ENCODE measurements at regions not wholly inside any gene's neighbourhood (a gene's known extent, or its start where the extent isn't known, plus 50 kb on each side); places are given as distances from the start of the nearest gene placed in this dataset.

DNA sequence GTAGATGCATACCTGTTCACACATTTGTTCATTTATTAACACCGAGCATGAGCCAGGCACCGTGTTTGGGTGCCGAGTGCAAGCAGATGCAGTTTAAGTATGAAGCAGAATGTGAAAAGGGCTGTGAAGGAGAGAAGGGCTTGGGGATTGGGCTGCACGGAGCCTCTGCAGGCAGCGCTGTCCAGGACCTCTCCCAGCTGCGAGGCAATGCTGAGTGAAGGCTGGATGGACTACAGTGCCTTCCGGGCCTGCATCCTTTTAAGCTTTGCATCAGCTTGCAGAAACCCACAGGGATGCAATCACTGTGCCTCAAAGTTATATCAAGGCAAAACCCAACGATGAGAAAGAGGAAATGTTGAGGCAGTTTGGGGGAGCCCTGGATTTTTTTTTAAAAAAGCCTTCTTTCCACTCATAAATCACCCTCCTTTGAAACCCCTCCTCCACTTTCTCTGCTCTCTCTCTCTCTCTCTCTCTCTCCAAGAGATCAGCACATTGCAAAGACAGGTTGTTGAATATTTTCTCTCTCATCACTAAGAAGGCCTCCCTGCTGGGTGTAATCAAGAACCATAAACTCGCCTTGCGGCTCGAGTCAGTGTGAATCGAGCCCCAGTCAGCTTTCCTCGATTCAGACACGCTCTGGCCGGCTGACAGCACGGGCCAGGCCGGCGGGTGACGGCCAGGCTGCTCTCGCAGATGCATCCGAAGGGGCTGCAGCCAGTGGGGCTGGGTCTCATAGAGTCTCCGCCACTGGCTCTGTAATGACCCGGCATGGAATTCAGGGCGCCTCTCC lies 89.2 kb upstream of the POU3F1 start:
- intact Hi-C loops (cut with DNase I; ENCODE audit: low total_unique reads), result no loop called here
- Histone ChIP-seq H3K27ac (no peak overlapping the region), H3K4me3 (no peak overlapping the region), H3K36me3 (no peaks in the 10 kb centered on the region), H3K4me1 (peaks cover 0 to 15% (median 0%) of the 10 kb centered on the region in 6 donors), H3K9me3 (no peaks in the 10 kb centered on the region), H3K27me3 (replicated peaks in 1 of 7) (peaks cover 0 to 96% (median 37%) of the 10 kb centered on the region in 7 donors)
- 31 to 52% (median 45%) methylated on average over 16 to 24 of the region's 24 CpGs for WGBS, 5 donors
- no peak for DNase-seq
- TF ChIP-seq, protein P1, sequence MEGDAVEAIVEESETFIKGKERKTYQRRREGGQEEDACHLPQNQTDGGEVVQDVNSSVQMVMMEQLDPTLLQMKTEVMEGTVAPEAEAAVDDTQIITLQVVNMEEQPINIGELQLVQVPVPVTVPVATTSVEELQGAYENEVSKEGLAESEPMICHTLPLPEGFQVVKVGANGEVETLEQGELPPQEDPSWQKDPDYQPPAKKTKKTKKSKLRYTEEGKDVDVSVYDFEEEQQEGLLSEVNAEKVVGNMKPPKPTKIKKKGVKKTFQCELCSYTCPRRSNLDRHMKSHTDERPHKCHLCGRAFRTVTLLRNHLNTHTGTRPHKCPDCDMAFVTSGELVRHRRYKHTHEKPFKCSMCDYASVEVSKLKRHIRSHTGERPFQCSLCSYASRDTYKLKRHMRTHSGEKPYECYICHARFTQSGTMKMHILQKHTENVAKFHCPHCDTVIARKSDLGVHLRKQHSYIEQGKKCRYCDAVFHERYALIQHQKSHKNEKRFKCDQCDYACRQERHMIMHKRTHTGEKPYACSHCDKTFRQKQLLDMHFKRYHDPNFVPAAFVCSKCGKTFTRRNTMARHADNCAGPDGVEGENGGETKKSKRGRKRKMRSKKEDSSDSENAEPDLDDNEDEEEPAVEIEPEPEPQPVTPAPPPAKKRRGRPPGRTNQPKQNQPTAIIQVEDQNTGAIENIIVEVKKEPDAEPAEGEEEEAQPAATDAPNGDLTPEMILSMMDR (IDR thresholded peaks at IDR 0.05 in 8 of 11, conservative IDR thresholded peaks at IDR 0.05 in 3 of 11), result no peak
- TF ChIP-seq POLR2AphosphoS5 (IDR thresholded peaks at IDR 0.05), result no peak

DNA sequence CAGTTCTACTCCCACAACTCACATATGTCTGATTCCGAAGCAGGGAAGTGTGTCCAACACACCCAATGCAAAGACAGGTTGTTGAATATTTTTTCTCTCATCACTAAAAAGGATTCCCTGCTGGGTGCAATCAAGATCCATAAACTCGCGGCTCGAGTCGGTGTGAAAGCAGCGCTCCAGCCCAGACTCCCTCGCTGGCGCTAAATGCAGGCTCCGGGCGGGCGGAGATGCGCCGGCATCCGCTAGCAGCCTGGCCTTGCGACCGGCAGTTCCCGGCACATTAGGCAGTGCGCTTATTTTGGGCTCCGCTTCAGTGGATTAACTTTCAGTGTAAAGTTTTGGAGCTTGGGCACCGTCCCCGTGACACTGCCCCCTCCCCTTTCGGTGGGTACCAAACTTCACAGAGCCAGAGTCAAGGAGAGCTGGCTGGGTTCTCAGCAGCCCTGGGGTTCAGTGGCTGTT lies 87.7 kb upstream of the POU3F1 start:
- DNase-seq, result no peak
- Histone ChIP-seq H3K36me3 (no peaks in the 10 kb centered on the region), H3K27me3 (replicated peaks in 1 of 7) (peaks cover 0 to 86% (median 32%) of the 10 kb centered on the region in 7 donors), H3K4me1 (peaks cover 0 to 15% (median 0%) of the 10 kb centered on the region in 6 donors), H3K4me3 (no peak overlapping the region), H3K9me3 (no peaks in the 10 kb centered on the region), H3K27ac (no peak overlapping the region)
- 10 to 22% (median 15%) methylated on average over 15 to 22 of the region's 22 CpGs for WGBS, 5 donors
- TF ChIP-seq POLR2A (IDR thresholded peaks at IDR 0.05) (no peak), POLR2AphosphoS5 (IDR thresholded peaks at IDR 0.05) (no peak)
- TF ChIP-seq, protein P1 (IDR thresholded peaks at IDR 0.05 in 8 of 11, conservative IDR thresholded peaks at IDR 0.05 in 3 of 11), result no peak
- intact Hi-C loops (cut with DNase I; ENCODE audit: low total_unique reads), result no loop called here

DNA sequence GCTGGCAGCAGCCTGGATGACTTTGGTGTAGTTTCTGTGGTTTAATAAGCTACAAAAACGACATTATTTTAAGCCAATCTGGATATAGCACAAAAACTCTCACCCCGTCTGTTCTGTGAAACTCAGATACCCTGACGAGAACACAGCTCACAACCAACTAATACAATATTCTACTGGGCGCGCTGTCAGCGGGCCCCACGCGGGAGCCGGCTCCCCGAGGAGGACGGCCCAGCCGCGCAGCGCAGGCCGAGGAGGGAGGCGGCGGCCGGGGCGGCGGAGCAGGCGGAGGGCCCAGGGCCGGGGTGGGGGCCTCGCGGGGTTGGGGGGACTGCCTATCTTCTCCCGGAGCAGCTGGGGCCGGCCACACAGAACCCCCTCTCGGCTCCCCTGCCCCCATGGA lies 87.2 kb upstream of the POU3F1 start:
- 24 to 47% (median 28%) methylated on average over 24 to 27 of the region's 27 CpGs for WGBS, 5 donors
- Histone ChIP-seq H3K27me3 (replicated peaks in 1 of 7) (peaks cover 0 to 86% (median 32%) of the 10 kb centered on the region in 7 donors), H3K36me3 (no peaks in the 10 kb centered on the region), H3K4me3 (no peak overlapping the region), H3K9me3 (no peaks in the 10 kb centered on the region), H3K27ac (no peak overlapping the region), H3K4me1 (peaks cover 0 to 15% (median 0%) of the 10 kb centered on the region in 6 donors)
- TF ChIP-seq POLR2A (IDR thresholded peaks at IDR 0.05) (no peak), POLR2AphosphoS5 (IDR thresholded peaks at IDR 0.05) (no peak)
- TF ChIP-seq, protein P1 (IDR thresholded peaks at IDR 0.05 in 8 of 11, conservative IDR thresholded peaks at IDR 0.05 in 3 of 11), result no peak
- intact Hi-C loops (cut with DNase I; ENCODE audit: low total_unique reads), result no loop called here
- no peak for DNase-seq

DNA sequence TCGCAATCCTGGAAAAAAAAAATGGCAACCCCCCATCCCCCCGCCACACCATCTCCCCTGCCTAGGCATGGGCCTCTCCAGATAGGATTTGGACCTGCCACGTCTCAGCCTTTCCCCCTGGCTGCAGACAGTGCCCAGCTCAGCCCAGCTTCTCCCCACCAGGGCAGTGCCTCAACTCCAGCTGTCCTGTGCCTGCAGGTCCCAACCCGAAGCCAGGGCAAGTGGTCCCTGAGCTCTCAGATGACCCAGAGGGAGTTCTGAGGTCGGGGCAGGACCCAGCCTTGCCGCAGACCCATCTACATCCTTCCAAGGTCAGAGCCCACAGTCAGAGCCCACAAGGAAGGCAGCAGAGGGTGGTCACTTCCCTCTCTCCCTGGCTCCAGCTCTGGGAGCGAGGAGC lies 86.7 kb upstream of the POU3F1 start:
- H3K27ac ChIP-seq, result no peak overlapping the region
- DNase-seq, result no peak
- intact Hi-C loops (cut with DNase I; ENCODE audit: low total_unique reads), result no loop called here
- no peak overlapping the region for H3K4me3 ChIP-seq
- no peaks in the 10 kb centered on the region for H3K36me3 ChIP-seq
- WGBS, 5 donors, result 63 to 84% (median 67%) methylated on average over 5 to 7 of the region's 7 CpGs
- peaks cover 0 to 15% (median 0%) of the 10 kb centered on the region in 6 donors for H3K4me1 ChIP-seq
- H3K27me3 ChIP-seq (replicated peaks in 1 of 7), result peaks cover 0 to 84% (median 32%) of the 10 kb centered on the region in 7 donors
- H3K9me3 ChIP-seq, result no peaks in the 10 kb centered on the region
- no peak for TF ChIP-seq POLR2AphosphoS5 (IDR thresholded peaks at IDR 0.05)
- TF ChIP-seq, protein P1 (IDR thresholded peaks at IDR 0.05 in 8 of 11, conservative IDR thresholded peaks at IDR 0.05 in 3 of 11), result no peak
- TF ChIP-seq POLR2A (IDR thresholded peaks at IDR 0.05), result no peak

Measured in spleen (tissue), 11 donors.